ENCODE measurements at regions not wholly inside any gene's neighbourhood (a gene's known extent, or its start where the extent isn't known, plus 50 kb on each side); places are given as distances from the start of the nearest gene placed in this dataset.

- TF ChIP-seq CTCF (IDR thresholded peaks at IDR 0.05): no peak
- no peak for DNase-seq
- Histone ChIP-seq H3K27me3 (no peaks in the 10 kb centered on the region), H3K27ac (no peak overlapping the region), H3K9me3 (no peaks in the 10 kb centered on the region), H3K4me1 (no peaks in the 10 kb centered on the region), H3K36me3 (no peaks in the 10 kb centered on the region), H3K4me3 (no peak overlapping the region)
- ATAC-seq: no peak
- intact Hi-C loops (cut with DNase I): no loop called here
- no peak for FAIRE-seq
- WGBS, 2 donors: 48 to 65% methylated on average over 6 of the region's 6 CpGs
Observed at GRCh38 chr10:37588299-37588698, 269.1 kb downstream of the ZNF248 start.

- ATAC-seq (no peak), DNase-seq (no peak), FAIRE-seq (no peak)
- WGBS, 2 donors: 14 to 31% methylated on average over 4 of the region's 4 CpGs
- TF ChIP-seq CTCF (IDR thresholded peaks at IDR 0.05): no peak
- no peaks in the 10 kb centered on the region for H3K27me3 ChIP-seq
- intact Hi-C loops (cut with DNase I): no loop called here
- no peak overlapping the region for H3K27ac ChIP-seq
- no peak overlapping the region for H3K4me3 ChIP-seq
- H3K4me1 ChIP-seq: no peaks in the 10 kb centered on the region
- H3K9me3 ChIP-seq: no peaks in the 10 kb centered on the region
- no peaks in the 10 kb centered on the region for H3K36me3 ChIP-seq
Observed at GRCh38 chr10:37584643-37585042, 272.8 kb downstream of the ZNF248 start.

GRCh38 chr10:37582237-37582636 lies 275.2 kb downstream of the ZNF248 start:
- no peak overlapping the region for H3K27ac ChIP-seq
- ATAC-seq (no peak), DNase-seq (no peak), FAIRE-seq (no peak)
- no peak overlapping the region for H3K4me3 ChIP-seq
- H3K36me3 ChIP-seq: no peaks in the 10 kb centered on the region
- no peaks in the 10 kb centered on the region for H3K9me3 ChIP-seq
- no peaks in the 10 kb centered on the region for H3K27me3 ChIP-seq
- no peak for TF ChIP-seq CTCF (IDR thresholded peaks at IDR 0.05)
- intact Hi-C loops (cut with DNase I): no loop called here
- no peaks in the 10 kb centered on the region for H3K4me1 ChIP-seq

DNA sequence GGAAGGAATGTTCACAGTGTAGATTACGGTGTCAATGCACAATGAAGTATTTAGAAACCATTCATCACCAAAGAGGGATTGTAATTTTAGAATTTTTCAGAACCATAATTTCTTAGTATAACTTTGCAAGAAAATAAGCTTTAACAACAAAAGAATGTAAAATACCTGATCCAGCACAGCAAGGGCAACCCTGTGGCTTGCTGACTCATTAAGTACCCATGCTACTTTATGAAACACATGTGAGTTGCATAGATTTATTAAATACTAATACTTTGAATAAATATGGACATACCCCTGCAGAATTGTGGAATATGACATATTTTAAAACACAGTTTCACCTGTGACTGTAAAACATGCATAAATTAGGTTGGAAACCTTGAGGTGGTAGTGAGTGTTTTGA lies 281.3 kb downstream of the ZNF248 start:
- no peak for TF ChIP-seq CTCF (IDR thresholded peaks at IDR 0.05)
- FAIRE-seq: no peak
- Histone ChIP-seq H3K9me3 (no peaks in the 10 kb centered on the region), H3K4me3 (no peak overlapping the region), H3K27ac (no peak overlapping the region), H3K36me3 (no peaks in the 10 kb centered on the region), H3K27me3 (no peaks in the 10 kb centered on the region), H3K4me1 (no peaks in the 10 kb centered on the region)
- no peak for ATAC-seq
- WGBS, 2 donors: 66 to 74% methylated on average over 1 of the region's 1 CpG
- intact Hi-C loops (cut with DNase I): no loop called here
- no peak for DNase-seq

- FAIRE-seq: no peak
- H3K36me3 ChIP-seq: no peaks in the 10 kb centered on the region
- DNase-seq: no peak
- 36 to 39% methylated on average over 3 of the region's 3 CpGs for WGBS, 2 donors
- no peak overlapping the region for H3K4me3 ChIP-seq
- no peaks in the 10 kb centered on the region for H3K4me1 ChIP-seq
- H3K27me3 ChIP-seq: no peaks in the 10 kb centered on the region
- H3K27ac ChIP-seq: no peak overlapping the region
- ATAC-seq: no peak
- no peaks in the 10 kb centered on the region for H3K9me3 ChIP-seq
- no peak for TF ChIP-seq CTCF (IDR thresholded peaks at IDR 0.05)
- intact Hi-C loops (cut with DNase I): no loop called here
Observed at GRCh38 chr10:37572206-37572605, 285.2 kb downstream of the ZNF248 start.

Measured in pancreas (tissue), 10 donors.